K562 (cell line): ENCODE measurements at regions not wholly inside any gene's neighbourhood (a gene's known extent, or its start where the extent isn't known, plus 50 kb on each side); places are given as distances from the start of the nearest gene placed in this dataset.

Source experiments
- ATAC-seq: fragments of 200-7000 bp; cut with Tn5 transposase; 3 replicates; pipeline ENCODE4 v1.9.1; 2020; ENCODE audit warnings: moderate library complexity
- BruUV-seq: library from RNA; stranded (reverse); fragments of 400-500 nt; replicated peaks from 2 replicates; lab custom pipeline; 2021; lab: Mats Ljungman, UMichigan
- CTCF ChIA-PET: fragments of 300-600 bp; formaldehyde crosslinking; extraction: SDS; loops from one replicate; lab custom pipeline; 2021; ENCODE audit warnings: low intra/inter-chr PET ratio; lab: Yijun Ruan, JAX
- POLR2A ChIA-PET: fragments of 300-600, 350-650 bp; sonication (Branson Sonifier 250); formaldehyde crosslinking; extraction: SDS; loops from one replicate; lab custom pipeline; 2021; ENCODE audit warnings: antibody characterized with exemption, inconsistent platforms; lab: Yijun Ruan, JAX
- DNase-seq, 4 experiments: peaks; one replicate each; pipeline versions ENCODE4 v3.0.0 to v3.0.0-alpha.2; 2011 to 2018; ENCODE audit warnings: low spot score in 3 of 4, mixed read lengths in 3 of 4; ENCODE audit errors: extremely low read depth in 1 of 4
- FAIRE-seq: peaks from 2 replicates; lab custom pipeline; 2011; peaks lifted over from hg19 to GRCh38; lab: Jason Lieb, UNC
- H2AFZ ChIP-seq: 2 replicates; pipeline ENCODE4 v1.6.0; 2011; ENCODE audit warnings: low read depth, low read length, control low read depth, inconsistent platforms
- H3K27ac ChIP-seq: fragments of 200-600 bp; 3 replicates; pipeline ENCODE4 v1.8.0; 2011; ENCODE audit warnings: low read depth, mild to moderate bottlenecking, control low read depth, inconsistent platforms, low read length, moderate library complexity, mixed read lengths; ENCODE audit errors: extremely low read depth
- H3K27me3 ChIP-seq, 2 experiments: fragments of 300-600 bp in 1 of 2; 2 replicates in 1 of 2; 3 replicates in 1 of 2; pipeline versions ENCODE4 v1.6.0 to v1.8.0; 2011; ENCODE audit warnings: inconsistent platforms in 2 of 2, low read length in 2 of 2, mild to moderate bottlenecking in 1 of 2, mixed read lengths in 1 of 2, moderate library complexity in 1 of 2; ENCODE audit not compliant: control insufficient read depth in 2 of 2, insufficient read depth in 2 of 2
- H3K36me3 ChIP-seq: fragments of 300-600 bp; 3 replicates; pipeline ENCODE4 v1.8.0; 2011; ENCODE audit warnings: mild to moderate bottlenecking, low read length, inconsistent platforms; ENCODE audit not compliant: control insufficient read depth, insufficient read depth
- H3K4me1 ChIP-seq, 2 experiments: fragments of 200-600 bp in 1 of 2; replicated peaks in 1 of 2; 2 replicates in 1 of 2; 3 replicates in 1 of 2; pipeline versions ENCODE4 v1.5.1 to v1.8.0; 2011; ENCODE audit warnings: inconsistent platforms in 2 of 2, low read length in 2 of 2, mild to moderate bottlenecking in 1 of 2, mixed read lengths in 1 of 2, moderate library complexity in 1 of 2; ENCODE audit not compliant: control insufficient read depth in 2 of 2, insufficient read depth in 2 of 2
- H3K4me2 ChIP-seq: 2 replicates; pipeline ENCODE4 v1.6.1; 2011; ENCODE audit warnings: low read length, control low read depth, inconsistent platforms, mixed read lengths; ENCODE audit not compliant: insufficient read depth
- H3K4me3 ChIP-seq: fragments of 200-600 bp; sonication (generic), shearing (Covaris generic); 2 replicates; pipeline ENCODE4 v1.5.1; 2016; ENCODE audit warnings: control low read depth, inconsistent platforms
- H3K79me2 ChIP-seq: fragments of 200-600 bp; 3 replicates; pipeline ENCODE4 v1.8.0; 2011; ENCODE audit warnings: low read length, inconsistent platforms; ENCODE audit not compliant: control insufficient read depth, insufficient read depth
- H3K9ac ChIP-seq, 2 experiments: 2 replicates each; pipeline versions ENCODE4 v1.6.0 to v1.6.1; 2011; ENCODE audit warnings: low read depth in 2 of 2, low read length in 2 of 2, control low read depth in 1 of 2, inconsistent platforms in 1 of 2, mild to moderate bottlenecking in 1 of 2, mixed read lengths in 1 of 2; ENCODE audit not compliant: insufficient read depth in 1 of 2
- H3K9me1 ChIP-seq: one replicate; pipeline ENCODE4 v1.6.0; 2011; ENCODE audit warnings: inconsistent platforms, mild to moderate bottlenecking, low read length, moderate library complexity; ENCODE audit not compliant: control insufficient read depth, insufficient read depth
- H3K9me3 ChIP-seq: replicated peaks from 2 replicates; pipeline ENCODE4 v1.5.1; 2011; ENCODE audit warnings: low read depth, low read length, inconsistent platforms; ENCODE audit not compliant: control insufficient read depth, insufficient read depth
- H4K20me1 ChIP-seq: replicated peaks from 2 replicates; pipeline ENCODE4 v1.6.1; 2011; ENCODE audit warnings: low read length, inconsistent platforms, mixed read lengths; ENCODE audit not compliant: control insufficient read depth, insufficient read depth
- ARID2 ChIP-seq: fragments of 450-650 bp; IDR thresholded peaks from 2 replicates; pipeline ENCODE4 v1.6.1; 2017; ENCODE audit warnings: antibody characterized with exemption, mild to moderate bottlenecking
- CC2D1A ChIP-seq: fragments of 450-650 bp; IDR thresholded peaks from 2 replicates; pipeline ENCODE4 v1.6.1; 2017; ENCODE audit warnings: mild to moderate bottlenecking
- DMBX1 ChIP-seq: fragments of 250-450 bp; sonication (Bioruptor Pico); IDR thresholded peaks from 2 replicates; pipeline ENCODE4 v1.8.0; 2022; ENCODE audit warnings: inconsistent platforms, mild to moderate bottlenecking, moderate library complexity, borderline replicate concordance
- HEY1 ChIP-seq: fragments of 250-450 bp; sonication (Bioruptor Pico); IDR thresholded peaks from 2 replicates; pipeline ENCODE4 v1.5.0; 2020; ENCODE audit warnings: mild to moderate bottlenecking, moderate library complexity, borderline replicate concordance
- NCOA2 ChIP-seq, 2 experiments: fragments of 450-650 bp; IDR thresholded peaks; 2 replicates each; pipeline ENCODE4 v1.6.1; 2018; ENCODE audit warnings: mild to moderate bottlenecking in 2 of 2, moderate library complexity in 1 of 2; ENCODE audit not compliant: partially characterized antibody in 2 of 2
- NFRKB ChIP-seq: fragments of 450-650 bp; IDR thresholded peaks from 2 replicates; pipeline ENCODE4 v1.6.1; 2016; ENCODE audit warnings: low read depth
- RBM15 ChIP-seq: fragments of 200-400 bp; formaldehyde crosslinking; IDR thresholded peaks from 2 replicates; pipeline ENCODE4 v1.6.1; 2018; ENCODE audit warnings: mild to moderate bottlenecking, low read length, moderate library complexity; ENCODE audit not compliant: insufficient read depth
- SP2 ChIP-seq: IDR thresholded peaks from 2 replicates; pipeline ENCODE4 v1.6.1; 2011; ENCODE audit warnings: mild to moderate bottlenecking, low read depth, low read length, moderate library complexity; ENCODE audit not compliant: poor library complexity, severe bottlenecking; ENCODE audit errors: extremely low read depth
- ZBTB7A ChIP-seq: IDR thresholded peaks from 2 replicates; pipeline ENCODE4 v1.6.1; 2011; ENCODE audit warnings: low read depth, mild to moderate bottlenecking, low read length, moderate library complexity, borderline replicate concordance; ENCODE audit not compliant: control insufficient read depth
- ZNF253 ChIP-seq: fragments of 250-450 bp; sonication (Bioruptor Pico); conservative IDR thresholded peaks from 2 replicates; pipeline ENCODE4 v1.6.1; 2021; ENCODE audit warnings: mild to moderate bottlenecking
- ZNF354B ChIP-seq: fragments of 250-450 bp; sonication (Bioruptor Pico); IDR thresholded peaks from 2 replicates; pipeline ENCODE4 v1.4.0; 2020
- ZNF785 ChIP-seq: fragments of 250-450 bp; sonication (Bioruptor Pico); IDR thresholded peaks from 2 replicates; pipeline ENCODE4 v1.4.0; 2020; ENCODE audit warnings: mild to moderate bottlenecking
- WGBS: fragments of 100-300 bp; shearing (Covaris generic); methylation state at CpG from one replicate; pipeline ENCODE4 v1.1.6; 2016; ENCODE audit warnings: low coverage, mixed read lengths; ENCODE audit not compliant: insufficient coverage; ENCODE audit errors: missing lambda C conversion rate; 5-methylcytosine and 5-hydroxymethylcytosine counted together
- in situ Hi-C: fragments of 300-500 bp; cut with MboI; formaldehyde crosslinking; loops from 4 replicates; pipeline ENCODE4 v1.15.0; 2018; ENCODE audit warnings: inconsistent platforms, mixed read lengths
- intact Hi-C: fragments of 100-400 bp; cut with micrococcal nuclease; formaldehyde crosslinking; loops from 2 replicates; pipeline ENCODE4 v1.14.2; 2022
- TF ChIP-seq, protein P1 (sequence below): fragments of 450-650 bp; IDR thresholded peaks from 2 replicates; pipeline ENCODE4 v1.6.1; 2018; ENCODE audit not compliant: partially characterized antibody
- TF ChIP-seq, protein P2 (sequence below): fragments of 250-450 bp; sonication (Bioruptor Pico); IDR thresholded peaks from 2 replicates; pipeline ENCODE4 v1.5.0; 2021; ENCODE audit warnings: mild to moderate bottlenecking, moderate library complexity

- TF ChIP-seq ZBTB7A (no peak), ZNF354B (CRISPR knock-in tag) (no peak)
Measured at GRCh38 chr4:19191979-19192650, 1059.6 kb upstream of the SLIT2 start (continued).

DNA sequence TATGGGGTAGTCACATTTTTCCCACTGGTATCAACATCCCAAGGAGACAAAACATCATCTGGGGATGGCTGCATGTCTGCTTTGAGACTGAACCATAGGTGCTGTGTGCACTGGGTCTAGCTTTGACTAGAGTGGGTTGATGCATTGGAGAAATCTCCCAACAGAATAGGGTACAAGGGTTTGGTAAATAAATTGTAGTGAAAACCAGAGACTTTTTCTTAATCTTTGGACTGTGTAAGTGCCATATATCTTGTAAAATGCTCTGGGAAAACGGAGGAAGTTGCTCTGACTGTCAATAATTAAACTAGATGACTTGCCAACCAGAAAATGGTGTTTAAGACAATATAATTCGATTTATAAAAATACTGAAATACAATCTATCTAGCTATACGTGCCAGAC is 1064.0 kb upstream of the SLIT2 start:
- WGBS, result 0% methylated on average over 3 of the region's 3 CpGs
- no peaks in the 10 kb centered on the region for H3K36me3 ChIP-seq
- FAIRE-seq, result no peak
- H3K4me1 ChIP-seq, result no peaks in the 10 kb centered on the region
- no peaks in the 10 kb centered on the region for H3K9me3 ChIP-seq
- H3K4me3 ChIP-seq, result no peak overlapping the region
- TF ChIP-seq ZNF785 (CRISPR knock-in tag) (no peak), ZNF253 (CRISPR knock-in tag) (no peak), NCOA2 (IDR thresholded peaks at IDR 0.05; ENCODE audit: partially characterized antibody in 2 of 2) (no peak), HEY1 (no peak), SP2 (no peak), RBM15 (no peak), CC2D1A (no peak), NFRKB (no peak), DMBX1 (CRISPR knock-in tag) (no peak), ARID2 (no peak)
- TF ChIP-seq, protein P1, sequence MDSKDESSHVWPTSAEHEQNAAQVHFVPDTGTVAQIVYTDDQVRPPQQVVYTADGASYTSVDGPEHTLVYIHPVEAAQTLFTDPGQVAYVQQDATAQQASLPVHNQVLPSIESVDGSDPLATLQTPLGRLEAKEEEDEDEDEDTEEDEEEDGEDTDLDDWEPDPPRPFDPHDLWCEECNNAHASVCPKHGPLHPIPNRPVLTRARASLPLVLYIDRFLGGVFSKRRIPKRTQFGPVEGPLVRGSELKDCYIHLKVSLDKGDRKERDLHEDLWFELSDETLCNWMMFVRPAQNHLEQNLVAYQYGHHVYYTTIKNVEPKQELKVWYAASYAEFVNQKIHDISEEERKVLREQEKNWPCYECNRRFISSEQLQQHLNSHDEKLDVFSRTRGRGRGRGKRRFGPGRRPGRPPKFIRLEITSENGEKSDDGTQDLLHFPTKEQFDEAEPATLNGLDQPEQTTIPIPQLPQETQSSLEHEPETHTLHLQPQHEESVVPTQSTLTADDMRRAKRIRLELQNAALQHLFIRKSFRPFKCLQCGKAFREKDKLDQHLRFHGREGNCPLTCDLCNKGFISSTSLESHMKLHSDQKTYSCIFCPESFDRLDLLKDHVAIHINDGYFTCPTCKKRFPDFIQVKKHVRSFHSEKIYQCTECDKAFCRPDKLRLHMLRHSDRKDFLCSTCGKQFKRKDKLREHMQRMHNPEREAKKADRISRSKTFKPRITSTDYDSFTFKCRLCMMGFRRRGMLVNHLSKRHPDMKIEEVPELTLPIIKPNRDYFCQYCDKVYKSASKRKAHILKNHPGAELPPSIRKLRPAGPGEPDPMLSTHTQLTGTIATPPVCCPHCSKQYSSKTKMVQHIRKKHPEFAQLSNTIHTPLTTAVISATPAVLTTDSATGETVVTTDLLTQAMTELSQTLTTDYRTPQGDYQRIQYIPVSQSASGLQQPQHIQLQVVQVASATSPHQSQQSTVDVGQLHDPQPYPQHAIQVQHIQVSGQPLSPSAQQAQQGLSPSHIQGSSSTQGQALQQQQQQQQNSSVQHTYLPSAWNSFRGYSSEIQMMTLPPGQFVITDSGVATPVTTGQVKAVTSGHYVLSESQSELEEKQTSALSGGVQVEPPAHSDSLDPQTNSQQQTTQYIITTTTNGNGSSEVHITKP, result no peak
- TF ChIP-seq, protein P2, sequence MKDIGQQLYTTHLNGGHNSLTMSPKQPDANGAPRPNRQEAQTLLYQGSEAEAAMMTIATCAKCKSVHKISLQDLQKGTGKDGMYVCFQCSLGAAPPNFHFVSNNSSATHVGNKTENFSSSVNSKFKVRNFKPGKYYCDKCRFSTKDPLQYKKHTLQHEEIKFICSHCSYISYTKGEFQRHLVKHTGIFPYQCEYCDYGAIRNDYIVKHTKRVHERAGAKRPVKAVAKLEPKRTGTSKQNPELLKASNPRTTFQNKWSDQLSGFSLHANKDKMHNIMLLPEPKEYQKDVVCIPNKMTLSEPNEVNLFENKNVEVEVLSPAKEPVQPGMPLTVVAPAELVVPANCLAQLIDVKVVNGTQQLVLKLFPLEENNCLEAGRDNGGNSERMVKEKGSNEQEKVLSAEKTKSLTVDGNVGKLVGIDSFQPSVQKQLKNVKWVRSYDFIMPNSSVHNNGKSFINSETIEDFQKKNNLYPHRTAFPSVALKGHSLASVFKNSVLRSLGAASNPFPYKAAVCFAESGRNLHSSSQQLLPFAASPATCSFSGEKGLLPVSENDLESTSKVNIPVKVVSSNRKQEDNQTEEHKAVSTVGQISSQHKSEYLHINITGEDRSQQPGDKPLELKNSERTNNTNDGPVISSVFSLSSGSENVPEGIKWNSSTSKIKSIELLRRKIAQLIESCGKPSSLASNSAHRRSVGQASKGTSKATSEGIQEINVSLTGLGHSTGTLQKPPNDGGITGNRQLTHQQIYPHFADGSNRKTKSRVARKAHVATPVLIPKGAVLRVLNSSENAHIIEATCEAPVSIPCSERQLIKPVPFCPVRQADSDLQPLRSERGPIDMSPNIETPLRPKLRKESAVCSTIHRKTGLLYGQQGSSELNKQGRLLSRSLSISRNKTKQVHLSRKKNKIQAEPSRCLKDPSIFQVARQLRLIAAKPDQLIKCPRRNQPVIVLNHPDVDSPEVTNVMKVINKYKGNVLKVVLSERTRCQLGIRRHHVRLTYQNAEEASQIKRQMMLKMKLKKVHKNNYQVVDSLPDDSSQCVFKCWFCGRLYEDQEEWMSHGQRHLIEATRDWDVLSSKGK (CRISPR knock-in tag), result no peak
- in situ Hi-C loops (no loop called here), intact Hi-C loops (no loop called here)
- no TSS peak for BruUV-seq
- no peak overlapping the region for H2AFZ ChIP-seq
- no peak overlapping the region for H3K4me2 ChIP-seq
- CTCF ChIA-PET, result no interaction called here
- no peaks in the 10 kb centered on the region for H3K79me2 ChIP-seq
- no peak overlapping the region for H3K27ac ChIP-seq
- H3K9ac ChIP-seq, result no peak overlapping the region
- no peaks in the 10 kb centered on the region for H3K27me3 ChIP-seq
- no peaks in the 10 kb centered on the region for H3K9me1 ChIP-seq
- POLR2A ChIA-PET, result no interaction called here
- H4K20me1 ChIP-seq, result no peaks in the 10 kb centered on the region
- DNase-seq, result no peak
- ATAC-seq, result no peak
